PC-9 (cell line): ENCODE measurements at regions not wholly inside any gene's neighbourhood (a gene's known extent, or its start where the extent isn't known, plus 50 kb on each side); places are given as distances from the start of the nearest gene placed in this dataset.

Experiments used
- BruUV-seq: library from RNA; stranded (reverse); fragments of 400-500 nt; replicated peaks from 2 replicates; lab custom pipeline; 2021; lab: Mats Ljungman, UMichigan
- CTCF ChIA-PET: fragments of 300-600 bp; sonication (Branson Sonifier 250); formaldehyde crosslinking; loops from one replicate; lab custom pipeline; 2022; ENCODE audit warnings: antibody characterized with exemption; lab: Charles Lee
- POLR2A ChIA-PET: fragments of 300-600 bp; sonication (Branson Sonifier 250); formaldehyde crosslinking; loops from one replicate; lab custom pipeline; 2022; ENCODE audit warnings: antibody characterized with exemption; ENCODE audit not compliant: unreplicated experiment; lab: Charles Lee
- DNase-seq, 2 experiments: peaks; one replicate each; pipeline versions ENCODE4 v3.0.0 to v3.0.0-alpha.2; 2015 to 2022; ENCODE audit warnings: mixed read lengths in 1 of 2
- H2AFZ ChIP-seq: fragments of 200-600 bp; sonication (generic); 2 replicates; pipeline ENCODE4 v1.8.1; 2017; ENCODE audit warnings: antibody characterized with exemption
- H3F3A ChIP-seq: fragments of 200-600 bp; sonication (generic); 2 replicates; pipeline ENCODE4 v1.8.1; 2017; ENCODE audit warnings: antibody characterized with exemption, mild to moderate bottlenecking, low read depth; ENCODE audit not compliant: insufficient read depth
- H3K27ac ChIP-seq: fragments of 200-600 bp; sonication (generic); 2 replicates; pipeline ENCODE4 v1.6.1; 2016; ENCODE audit warnings: mixed run types
- H3K27me3 ChIP-seq: fragments of 200-600 bp; sonication (generic); 2 replicates; pipeline ENCODE4 v1.6.1; 2016; ENCODE audit warnings: low read depth, mixed run types; ENCODE audit not compliant: insufficient read depth
- H3K36me3 ChIP-seq: fragments of 200-600 bp; sonication (generic); 2 replicates; pipeline ENCODE4 v1.6.1; 2016; ENCODE audit warnings: low read depth, mixed run types
- H3K4me1 ChIP-seq: fragments of 200-600 bp; sonication (generic); replicated peaks from 2 replicates; pipeline ENCODE4 v1.6.1; 2016; ENCODE audit warnings: mixed run types; ENCODE audit not compliant: insufficient read depth
- H3K4me2 ChIP-seq: fragments of 200-600 bp; sonication (generic); 2 replicates; pipeline ENCODE4 v1.6.1; 2017; ENCODE audit warnings: mixed run types
- H3K4me3 ChIP-seq: fragments of 200-600 bp; sonication (generic); 2 replicates; pipeline ENCODE4 v1.6.1; 2016; ENCODE audit warnings: mixed run types
- H3K79me2 ChIP-seq: fragments of 200-600 bp; sonication (generic); 2 replicates; pipeline ENCODE4 v1.6.1; 2017; ENCODE audit warnings: low read depth, mixed run types
- H3K9me2 ChIP-seq: fragments of 200-600 bp; sonication (generic); 2 replicates; pipeline ENCODE4 v1.8.1; 2017; ENCODE audit warnings: mild to moderate bottlenecking; ENCODE audit not compliant: insufficient read depth
- H3K9me3 ChIP-seq: fragments of 200-600 bp; sonication (generic); 2 replicates; pipeline ENCODE4 v1.8.1; 2016; ENCODE audit warnings: low read depth; ENCODE audit not compliant: insufficient read depth
- H4K20me1 ChIP-seq: fragments of 200-600 bp; sonication (generic); 2 replicates; pipeline ENCODE4 v1.8.1; 2017; ENCODE audit not compliant: insufficient read depth
- EZH2 ChIP-seq: fragments of 200-600 bp; sonication (generic); IDR thresholded peaks from 2 replicates; pipeline ENCODE4 v1.8.0; 2017; ENCODE audit warnings: antibody characterized with exemption, low read depth
- intact Hi-C: fragments of 100-400 bp; cut with micrococcal nuclease; formaldehyde crosslinking; loops from one replicate; pipeline ENCODE4 v1.10.0; 2022; ENCODE audit not compliant: unreplicated experiment
- TF ChIP-seq, protein P1 (sequence below): fragments of 200-600 bp; sonication (generic); conservative IDR thresholded peaks from 2 replicates; pipeline ENCODE4 v1.6.1; 2017; ENCODE audit warnings: mixed run types, antibody characterized with exemption, mild to moderate bottlenecking, moderate library complexity

DNA sequence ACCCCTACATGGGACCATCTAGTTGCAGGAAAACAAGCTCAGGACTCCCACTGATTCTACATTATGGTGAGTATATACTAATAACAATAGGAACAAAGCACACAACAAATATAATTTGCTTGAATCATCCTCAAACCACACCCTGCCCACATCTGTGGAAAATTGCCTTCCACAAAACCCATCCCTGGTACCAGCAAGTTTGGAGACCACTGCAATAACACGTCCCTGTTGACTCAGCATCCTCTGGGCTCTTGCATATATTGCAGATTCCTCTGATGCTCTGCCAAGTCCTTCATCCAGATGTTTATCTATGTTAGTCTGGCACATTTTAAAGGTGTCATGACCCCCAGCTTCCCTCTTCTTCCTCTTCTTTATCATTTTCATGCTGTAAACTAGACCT lies 138.4 kb downstream of the PCTP start:
- no peaks in the 10 kb centered on the region for H3F3A ChIP-seq
- H3K9me2 ChIP-seq = no peaks in the 10 kb centered on the region
- no peak overlapping the region for H3K4me2 ChIP-seq
- H4K20me1 ChIP-seq = no peaks in the 10 kb centered on the region; the same call in 1 of the 2 replicates
- no peaks in the 10 kb centered on the region for H3K4me1 ChIP-seq
- no peak overlapping the region for H3K27ac ChIP-seq
- H3K27me3 ChIP-seq = no peaks in the 10 kb centered on the region
- CTCF ChIA-PET = no interaction called here
- H3K36me3 ChIP-seq = no peaks in the 10 kb centered on the region
- H3K4me3 ChIP-seq = no peak overlapping the region
- no peak overlapping the region for H2AFZ ChIP-seq
- no peak for DNase-seq
- TF ChIP-seq, protein P1, sequence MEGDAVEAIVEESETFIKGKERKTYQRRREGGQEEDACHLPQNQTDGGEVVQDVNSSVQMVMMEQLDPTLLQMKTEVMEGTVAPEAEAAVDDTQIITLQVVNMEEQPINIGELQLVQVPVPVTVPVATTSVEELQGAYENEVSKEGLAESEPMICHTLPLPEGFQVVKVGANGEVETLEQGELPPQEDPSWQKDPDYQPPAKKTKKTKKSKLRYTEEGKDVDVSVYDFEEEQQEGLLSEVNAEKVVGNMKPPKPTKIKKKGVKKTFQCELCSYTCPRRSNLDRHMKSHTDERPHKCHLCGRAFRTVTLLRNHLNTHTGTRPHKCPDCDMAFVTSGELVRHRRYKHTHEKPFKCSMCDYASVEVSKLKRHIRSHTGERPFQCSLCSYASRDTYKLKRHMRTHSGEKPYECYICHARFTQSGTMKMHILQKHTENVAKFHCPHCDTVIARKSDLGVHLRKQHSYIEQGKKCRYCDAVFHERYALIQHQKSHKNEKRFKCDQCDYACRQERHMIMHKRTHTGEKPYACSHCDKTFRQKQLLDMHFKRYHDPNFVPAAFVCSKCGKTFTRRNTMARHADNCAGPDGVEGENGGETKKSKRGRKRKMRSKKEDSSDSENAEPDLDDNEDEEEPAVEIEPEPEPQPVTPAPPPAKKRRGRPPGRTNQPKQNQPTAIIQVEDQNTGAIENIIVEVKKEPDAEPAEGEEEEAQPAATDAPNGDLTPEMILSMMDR = no peak
- TF ChIP-seq EZH2 = no peak
- intact Hi-C loops = no loop called here
- POLR2A ChIA-PET = no interaction called here
- no peaks in the 10 kb centered on the region for H3K79me2 ChIP-seq
- BruUV-seq = no TSS peak
- no peaks in the 10 kb centered on the region for H3K9me3 ChIP-seq

DNA sequence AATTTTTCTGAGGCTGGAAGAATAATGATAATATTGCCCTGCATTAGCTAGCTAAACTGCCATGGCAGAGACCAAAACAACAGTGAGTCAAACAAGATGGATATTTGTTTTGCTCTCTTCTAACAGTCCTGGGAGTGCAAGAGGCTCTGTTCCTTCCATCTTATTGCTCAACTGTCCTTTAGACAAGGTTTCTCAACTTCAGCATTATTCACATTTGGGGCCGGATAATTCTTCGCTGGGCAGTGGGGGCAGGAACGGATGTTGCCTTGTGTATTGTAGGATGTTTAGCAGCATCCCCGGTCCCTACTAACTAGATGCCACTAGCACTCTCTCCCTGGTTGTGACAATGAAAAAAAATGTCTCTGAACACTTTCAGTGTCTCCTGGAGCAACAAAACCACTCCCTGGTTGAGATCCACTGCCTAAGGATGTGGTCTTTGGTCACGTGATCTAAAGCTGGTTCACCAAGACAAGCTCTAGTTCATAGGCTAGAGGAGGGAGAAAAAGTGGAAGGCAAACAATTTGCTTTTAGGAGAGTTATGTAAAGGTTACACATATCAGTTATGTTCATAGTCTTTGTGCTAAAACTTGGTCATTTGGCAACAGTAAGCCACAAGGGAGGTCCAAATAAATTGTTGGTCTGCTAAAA lies 144.4 kb downstream of the PCTP start:
- Histone ChIP-seq H3K79me2 (no peaks in the 10 kb centered on the region), H3K9me2 (no peaks in the 10 kb centered on the region), H2AFZ (no peak overlapping the region), H3K27ac (no peak overlapping the region), H3K4me2 (no peak overlapping the region), H3K27me3 (no peaks in the 10 kb centered on the region; the same call in 1 of the 2 replicates), H4K20me1 (no peaks in the 10 kb centered on the region; the same call in 1 of the 2 replicates), H3K9me3 (no peaks in the 10 kb centered on the region), H3K36me3 (no peaks in the 10 kb centered on the region), H3K4me3 (no peak overlapping the region), H3F3A (no peaks in the 10 kb centered on the region), H3K4me1 (no peaks in the 10 kb centered on the region)
- POLR2A ChIA-PET = no interaction called here
- CTCF ChIA-PET = no interaction called here
- BruUV-seq = no TSS peak
- TF ChIP-seq EZH2 = no peak
- TF ChIP-seq, protein P1 = no peak
- DNase-seq = no peak
- intact Hi-C loops = no loop called here

DNA sequence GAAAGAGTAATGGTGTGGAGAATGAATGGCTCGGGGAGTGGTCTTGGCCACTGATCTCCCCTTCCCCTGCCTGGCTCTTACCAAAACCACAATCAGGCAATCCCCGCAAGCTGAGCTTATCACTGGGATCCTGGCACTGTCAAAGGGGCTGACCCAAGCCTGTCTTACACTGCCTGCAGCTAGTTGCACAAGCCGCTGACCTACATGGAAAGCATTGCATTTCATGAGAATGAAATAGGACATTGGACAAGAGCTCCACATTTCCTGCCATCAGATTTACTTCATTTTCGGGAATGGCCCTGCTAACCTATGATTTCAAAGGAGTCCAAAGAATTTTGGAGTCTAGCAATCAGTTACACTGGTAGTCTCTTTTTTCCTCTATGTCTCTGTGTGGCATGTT lies 146.4 kb downstream of the PCTP start:
- BruUV-seq = no TSS peak
- Histone ChIP-seq H3K27me3 (no peaks in the 10 kb centered on the region; the same call in 1 of the 2 replicates), H3K27ac (no peak overlapping the region), H3K9me3 (no peaks in the 10 kb centered on the region), H4K20me1 (no peaks in the 10 kb centered on the region), H3K4me2 (no peak overlapping the region), H3K4me1 (no peaks in the 10 kb centered on the region), H3K36me3 (no peaks in the 10 kb centered on the region), H3K79me2 (no peaks in the 10 kb centered on the region), H3F3A (no peaks in the 10 kb centered on the region), H3K9me2 (no peaks in the 10 kb centered on the region), H2AFZ (no peak overlapping the region), H3K4me3 (no peak overlapping the region)
- TF ChIP-seq, protein P1 = no peak
- TF ChIP-seq EZH2 = no peak
- CTCF ChIA-PET = no interaction called here
- intact Hi-C loops = no loop called here
- POLR2A ChIA-PET = no interaction called here
- DNase-seq = no peak
